ENCODE measurements at regions not wholly inside any gene's neighbourhood (a gene's known extent, or its start where the extent isn't known, plus 50 kb on each side); places are given as distances from the start of the nearest gene placed in this dataset.
"Not testable (repeated sequence)": the region's sequence is repeated elsewhere in the genome, so short reads cannot be mapped to it uniquely, and the experiment has no call there.

GRCh38 chr12:74595696-74596095 lies 58.1 kb downstream of the ATXN7L3B start:
- peaks cover 0 to 6% (median 0%) of the 10 kb centered on the region in 5 donors for H3K9me3 Mint-ChIP-seq
- CTCF ChIA-PET, result no interaction called here
- H3K36me3 ChIP-seq (ENCODE audit: insufficient read depth, low read length), result no peaks in the 10 kb centered on the region
- H3K27me3 Mint-ChIP-seq, result no peaks in the 10 kb centered on the region
- POLR2A ChIA-PET, result no interaction called here
- no peaks in the 10 kb centered on the region for H3K27me3 ChIP-seq (ENCODE audit: insufficient read depth, low read length, poor library complexity, severe bottlenecking)
- no peaks in the 10 kb centered on the region for H3K36me3 Mint-ChIP-seq
- DNase-seq, result no peak
- no peaks in the 10 kb centered on the region for H3K4me1 Mint-ChIP-seq
- H3K4me3 ChIP-seq (ENCODE audit: low read length), result no peak overlapping the region
- no peak overlapping the region for H3K27ac ChIP-seq (ENCODE audit: low read depth, low read length)
- no peak overlapping the region for H3K27ac Mint-ChIP-seq
- no peak overlapping the region for H3K4me3 Mint-ChIP-seq
- H3K4me1 ChIP-seq (ENCODE audit: insufficient read depth, low read length), result no peaks in the 10 kb centered on the region
- H3K9me3 ChIP-seq (ENCODE audit: low read length), result no peaks in the 10 kb centered on the region

DNA sequence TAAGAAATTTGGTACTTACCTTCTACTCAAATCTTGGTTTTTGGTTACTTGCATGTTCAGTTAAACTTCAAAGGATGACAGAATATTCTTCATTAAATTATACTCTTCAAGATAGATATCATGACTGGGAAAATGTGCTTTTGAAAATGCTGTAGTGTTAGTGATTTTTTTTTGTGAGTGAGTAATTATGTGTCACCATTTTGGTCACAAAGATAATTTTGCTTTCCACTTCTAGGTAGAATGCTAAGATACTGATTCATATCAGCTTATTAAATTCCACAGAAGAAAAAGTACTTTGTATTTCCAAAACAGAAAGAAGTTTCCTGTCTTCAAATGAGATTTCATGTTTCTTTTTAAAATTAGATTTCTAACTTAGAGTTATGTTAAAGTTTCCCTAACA lies 61.2 kb downstream of the ATXN7L3B start:
- Histone ChIP-seq H3K9me3 (ENCODE audit: low read length) (no peaks in the 10 kb centered on the region), H3K27me3 (ENCODE audit: insufficient read depth, low read length, poor library complexity, severe bottlenecking) (no peaks in the 10 kb centered on the region), H3K27ac (ENCODE audit: low read depth, low read length) (no peak overlapping the region), H3K4me3 (ENCODE audit: low read length) (no peak overlapping the region), H3K36me3 (ENCODE audit: insufficient read depth, low read length) (no peaks in the 10 kb centered on the region), H3K4me1 (ENCODE audit: insufficient read depth, low read length) (no peaks in the 10 kb centered on the region)
- no peaks in the 10 kb centered on the region for H3K4me1 Mint-ChIP-seq
- DNase-seq, result no peak
- no peaks in the 10 kb centered on the region for H3K36me3 Mint-ChIP-seq
- CTCF ChIA-PET, result no interaction called here
- H3K27ac Mint-ChIP-seq, result no peak overlapping the region
- no peaks in the 10 kb centered on the region for H3K27me3 Mint-ChIP-seq
- H3K9me3 Mint-ChIP-seq, result peaks cover 0 to 6% (median 0%) of the 10 kb centered on the region in 5 donors
- H3K4me3 Mint-ChIP-seq, result no peak overlapping the region
- POLR2A ChIA-PET, result interaction anchor here (0.7 kb wide), 1 partner anchor 835 kb away, joined by 5 read pairs; no protein-coding TSS in a partner anchor

- Mint-ChIP-seq H3K36me3 (no peaks in the 10 kb centered on the region), H3K4me1 (no peaks in the 10 kb centered on the region), H3K9me3 (peaks cover 0 to 6% (median 0%) of the 10 kb centered on the region in 5 donors), H3K27ac (no peak overlapping the region), H3K4me3 (no peak overlapping the region), H3K27me3 (no peaks in the 10 kb centered on the region)
- Histone ChIP-seq H3K27me3 (ENCODE audit: insufficient read depth, low read length, poor library complexity, severe bottlenecking) (no peaks in the 10 kb centered on the region), H3K9me3 (ENCODE audit: low read length) (no peaks in the 10 kb centered on the region), H3K36me3 (ENCODE audit: insufficient read depth, low read length) (no peaks in the 10 kb centered on the region), H3K27ac (ENCODE audit: low read depth, low read length) (no peak overlapping the region), H3K4me3 (ENCODE audit: low read length) (no peak overlapping the region), H3K4me1 (ENCODE audit: insufficient read depth, low read length) (no peaks in the 10 kb centered on the region)
- no peak for DNase-seq
- ChIA-PET CTCF (no interaction called here), POLR2A (no interaction called here)
Observed at GRCh38 chr12:74599932-74600331, 62.3 kb downstream of the ATXN7L3B start.

DNA sequence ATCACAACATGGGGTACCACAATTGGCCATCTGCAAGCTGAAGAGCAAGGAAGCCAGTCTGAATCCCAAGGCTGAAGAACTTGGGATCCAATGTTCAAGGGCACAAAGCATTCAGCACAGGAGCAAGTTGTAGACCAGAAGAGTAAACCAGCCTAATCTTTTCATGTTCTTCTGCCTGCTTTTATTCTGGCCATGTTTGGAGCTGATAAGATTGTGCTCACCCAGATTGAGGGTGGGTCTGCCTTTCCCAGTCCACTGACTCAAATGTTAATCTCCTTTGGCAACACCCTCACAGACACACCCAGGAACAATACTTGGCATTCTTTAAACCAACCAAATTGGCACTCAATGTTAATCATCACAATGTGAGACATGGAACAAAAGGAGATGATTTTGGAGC lies 63.2 kb downstream of the ATXN7L3B start:
- POLR2A ChIA-PET; H3K27me3 ChIP-seq (ENCODE audit: insufficient read depth, low read length, poor library complexity, severe bottlenecking); H3K9me3 Mint-ChIP-seq; H3K27me3 Mint-ChIP-seq; CTCF ChIA-PET; H3K4me3 Mint-ChIP-seq; H3K4me1 Mint-ChIP-seq; DNase-seq; H3K36me3 ChIP-seq (ENCODE audit: insufficient read depth, low read length); H3K27ac ChIP-seq (ENCODE audit: low read depth, low read length); H3K9me3 ChIP-seq (ENCODE audit: low read length); H3K4me3 ChIP-seq (ENCODE audit: low read length); H3K4me1 ChIP-seq (ENCODE audit: insufficient read depth, low read length); H3K36me3 Mint-ChIP-seq; H3K27ac Mint-ChIP-seq: not testable (repeated sequence)

DNA sequence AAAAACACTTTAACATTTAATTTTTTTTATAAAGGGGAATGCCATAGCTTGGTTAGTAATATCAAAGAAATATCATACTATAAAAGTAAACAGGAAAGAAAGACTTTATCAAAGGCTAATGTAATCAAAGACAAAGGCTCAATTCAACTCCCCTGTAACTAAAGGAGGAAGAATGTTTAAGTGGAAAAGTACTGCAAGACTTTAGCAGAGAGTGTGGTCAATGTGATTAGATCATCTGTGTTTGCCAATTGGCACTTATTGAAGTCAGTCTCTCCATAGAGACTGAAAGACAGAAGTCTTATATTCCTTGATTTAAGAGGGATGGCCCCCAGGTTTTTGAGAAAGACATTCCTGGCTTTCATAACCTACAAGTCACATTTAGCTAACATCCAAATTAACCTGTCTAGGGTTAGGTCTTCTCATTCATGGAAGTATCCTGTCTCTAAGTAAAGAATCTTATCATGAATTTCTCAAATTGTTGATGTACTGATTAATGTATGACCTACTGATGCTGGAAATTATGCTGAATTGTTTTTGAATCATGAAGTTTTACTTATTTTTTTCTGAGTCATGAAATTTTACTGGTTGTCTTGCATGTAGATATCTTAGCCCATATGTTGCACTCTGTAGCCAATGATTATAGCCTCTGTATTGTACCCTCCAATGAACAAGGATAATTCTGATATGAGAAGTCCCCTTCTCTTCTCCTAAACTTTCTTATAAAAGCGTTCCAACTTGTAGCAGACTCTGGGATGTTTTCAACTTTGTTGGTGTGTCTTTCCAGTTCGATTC lies 65.4 kb downstream of the ATXN7L3B start:
- DNase-seq, result no peak
- Histone ChIP-seq H3K4me3 (ENCODE audit: low read length) (no peak overlapping the region), H3K9me3 (ENCODE audit: low read length) (no peaks in the 10 kb centered on the region), H3K27ac (ENCODE audit: low read depth, low read length) (no peak overlapping the region), H3K27me3 (ENCODE audit: insufficient read depth, low read length, poor library complexity, severe bottlenecking) (no peaks in the 10 kb centered on the region), H3K36me3 (ENCODE audit: insufficient read depth, low read length) (no peaks in the 10 kb centered on the region), H3K4me1 (ENCODE audit: insufficient read depth, low read length) (no peaks in the 10 kb centered on the region)
- Mint-ChIP-seq H3K27ac (no peak overlapping the region), H3K27me3 (peaks cover 0 to 4% of the 10 kb centered on the region in 2 donors), H3K36me3 (no peaks in the 10 kb centered on the region), H3K9me3 (peaks cover 0 to 6% (median 0%) of the 10 kb centered on the region in 5 donors), H3K4me1 (no peaks in the 10 kb centered on the region), H3K4me3 (no peak overlapping the region)
- CTCF ChIA-PET, result no interaction called here
- POLR2A ChIA-PET, result no interaction called here

DNA sequence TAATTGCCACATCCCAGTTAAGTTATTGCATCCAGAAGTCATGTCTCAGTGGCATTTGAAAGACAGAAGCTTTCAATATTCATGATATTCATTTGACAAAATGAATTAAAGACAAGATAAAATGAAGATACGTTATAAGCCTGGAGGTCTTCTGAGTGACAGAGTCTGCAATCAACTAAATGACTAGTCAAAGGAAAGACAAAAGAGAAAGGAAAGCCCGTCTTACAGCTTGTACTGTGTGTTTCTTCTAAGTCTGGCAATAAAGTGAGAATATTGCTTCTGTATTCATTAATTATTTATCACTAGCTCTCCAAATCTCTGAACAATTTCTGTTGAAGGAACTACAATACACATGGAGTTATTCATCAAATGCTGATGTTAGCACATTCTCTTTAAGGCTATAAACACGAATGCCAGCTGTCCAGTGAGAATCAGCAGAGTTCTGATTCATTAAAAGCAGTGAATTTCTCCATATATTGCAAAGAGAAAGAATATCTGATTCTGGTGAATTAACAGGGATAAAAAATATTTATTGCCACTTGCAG lies 70.7 kb downstream of the ATXN7L3B start:
- Mint-ChIP-seq H3K27me3 (peaks cover 1 to 4% of the 10 kb centered on the region in 2 donors), H3K27ac (no peak overlapping the region), H3K4me3 (no peak overlapping the region), H3K9me3 (no peaks in the 10 kb centered on the region), H3K4me1 (no peaks in the 10 kb centered on the region), H3K36me3 (no peaks in the 10 kb centered on the region)
- CTCF ChIA-PET, result no interaction called here
- no peaks in the 10 kb centered on the region for H3K4me1 ChIP-seq (ENCODE audit: insufficient read depth, low read length)
- H3K9me3 ChIP-seq (ENCODE audit: low read length), result no peaks in the 10 kb centered on the region
- H3K27ac ChIP-seq (ENCODE audit: low read depth, low read length), result no peak overlapping the region
- no peaks in the 10 kb centered on the region for H3K36me3 ChIP-seq (ENCODE audit: insufficient read depth, low read length)
- no peak for DNase-seq
- H3K27me3 ChIP-seq (ENCODE audit: insufficient read depth, low read length, poor library complexity, severe bottlenecking), result no peaks in the 10 kb centered on the region
- no peak overlapping the region for H3K4me3 ChIP-seq (ENCODE audit: low read length)
- POLR2A ChIA-PET, result no interaction called here

GRCh38 chr12:74610711-74611110 lies 73.1 kb downstream of the ATXN7L3B start:
- peaks cover 1 to 4% of the 10 kb centered on the region in 2 donors for H3K27me3 Mint-ChIP-seq
- Histone ChIP-seq H3K27me3 (ENCODE audit: insufficient read depth, low read length, poor library complexity, severe bottlenecking) (no peaks in the 10 kb centered on the region), H3K27ac (ENCODE audit: low read depth, low read length) (no peak overlapping the region), H3K4me3 (ENCODE audit: low read length) (no peak overlapping the region), H3K9me3 (ENCODE audit: low read length) (no peaks in the 10 kb centered on the region), H3K4me1 (ENCODE audit: insufficient read depth, low read length) (no peaks in the 10 kb centered on the region), H3K36me3 (ENCODE audit: insufficient read depth, low read length) (no peaks in the 10 kb centered on the region)
- no peaks in the 10 kb centered on the region for H3K36me3 Mint-ChIP-seq
- H3K27ac Mint-ChIP-seq, result no peak overlapping the region
- ChIA-PET CTCF (no interaction called here), POLR2A (no interaction called here)
- DNase-seq, result no peak
- no peak overlapping the region for H3K4me3 Mint-ChIP-seq
- no peaks in the 10 kb centered on the region for H3K4me1 Mint-ChIP-seq
- no peaks in the 10 kb centered on the region for H3K9me3 Mint-ChIP-seq

- CTCF ChIA-PET, result no interaction called here
- H3K27ac ChIP-seq (ENCODE audit: low read depth, low read length), result no peak overlapping the region
- H3K4me3 Mint-ChIP-seq, result no peak overlapping the region
Observed at GRCh38 chr12:74614426-74614825, 76.8 kb downstream of the ATXN7L3B start.

More at GRCh38 chr12:74614426-74614825, 76.8 kb downstream of the ATXN7L3B start:
- no peaks in the 10 kb centered on the region for H3K4me1 ChIP-seq (ENCODE audit: insufficient read depth, low read length)
- no peaks in the 10 kb centered on the region for H3K36me3 Mint-ChIP-seq
- POLR2A ChIA-PET, result no interaction called here
- H3K9me3 ChIP-seq (ENCODE audit: low read length), result no peaks in the 10 kb centered on the region
- H3K9me3 Mint-ChIP-seq, result no peaks in the 10 kb centered on the region
- H3K4me3 ChIP-seq (ENCODE audit: low read length), result no peak overlapping the region
- H3K27me3 Mint-ChIP-seq, result peaks cover 0 to 1% of the 10 kb centered on the region in 2 donors
- no peaks in the 10 kb centered on the region for H3K36me3 ChIP-seq (ENCODE audit: insufficient read depth, low read length)
- no peaks in the 10 kb centered on the region for H3K27me3 ChIP-seq (ENCODE audit: insufficient read depth, low read length, poor library complexity, severe bottlenecking)
- H3K27ac Mint-ChIP-seq, result no peak overlapping the region
- H3K4me1 Mint-ChIP-seq, result no peaks in the 10 kb centered on the region
- DNase-seq, result no peak
